Smooth muscle cell (in vitro differentiated cells): ENCODE measurements at regions not wholly inside any gene's neighbourhood (a gene's known extent, or its start where the extent isn't known, plus 50 kb on each side); places are given as distances from the start of the nearest gene placed in this dataset.

ENCODE experiments used
- DNase-seq: peaks from one replicate; lab custom pipeline; 2025; ENCODE audit not compliant: unreplicated experiment; lab: John Stamatoyannopoulos, UW
- H2AFZ ChIP-seq: fragments of 200-600 bp; sonication (generic); 2 replicates; pipeline ENCODE4 v1.6.0; 2016; ENCODE audit warnings: antibody characterized with exemption, low read depth, mild to moderate bottlenecking
- H3F3A ChIP-seq: fragments of 200-600 bp; sonication (generic); 2 replicates; pipeline ENCODE4 v1.6.0; 2017; ENCODE audit warnings: antibody characterized with exemption, low read depth
- H3K27ac ChIP-seq: fragments of 200-600 bp; sonication (generic); 2 replicates; pipeline ENCODE4 v1.5.1; 2016; ENCODE audit warnings: low read depth, mild to moderate bottlenecking
- H3K27me3 ChIP-seq: fragments of 200-600 bp; sonication (generic); 2 replicates; pipeline ENCODE4 v1.6.1; 2016; ENCODE audit warnings: low read depth, mild to moderate bottlenecking
- H3K36me3 ChIP-seq: fragments of 200-600 bp; sonication (generic); 2 replicates; pipeline ENCODE4 v1.5.1; 2016; ENCODE audit warnings: low read depth
- H3K4me1 ChIP-seq: fragments of 200-600 bp; sonication (generic); 2 replicates; pipeline ENCODE4 v1.5.1; 2016; ENCODE audit warnings: low read depth
- H3K4me2 ChIP-seq: fragments of 200-600 bp; sonication (generic); 2 replicates; pipeline ENCODE4 v1.6.0; 2016; ENCODE audit warnings: mild to moderate bottlenecking
- H3K4me3 ChIP-seq: fragments of 200-600 bp; sonication (generic); 2 replicates; pipeline ENCODE4 v1.5.1; 2016; ENCODE audit warnings: mild to moderate bottlenecking
- H3K79me2 ChIP-seq: fragments of 200-600 bp; sonication (generic); 2 replicates; pipeline ENCODE4 v1.6.0; 2016; ENCODE audit warnings: low read depth, mild to moderate bottlenecking
- H3K9ac ChIP-seq: fragments of 200-600 bp; sonication (generic); 2 replicates; pipeline ENCODE4 v1.6.0; 2016; ENCODE audit warnings: low read depth
- H3K9me3 ChIP-seq: fragments of 200-600 bp; sonication (generic); replicated peaks from 2 replicates; pipeline ENCODE4 v1.5.1; 2016; ENCODE audit warnings: low read depth
- H4K20me1 ChIP-seq: fragments of 200-600 bp; sonication (generic); 2 replicates; pipeline ENCODE4 v1.6.0; 2016; ENCODE audit warnings: low read depth
- CTCF ChIP-seq: fragments of 200-600 bp; sonication (generic); IDR thresholded peaks from 2 replicates; pipeline ENCODE4 v1.5.1; 2017; ENCODE audit warnings: borderline replicate concordance, mild to moderate bottlenecking, antibody characterized with exemption; ENCODE audit not compliant: insufficient read depth, poor library complexity, severe bottlenecking
- WGBS: methylation state at CpG from one replicate; pipeline ENCODE4 v1.1.7; 2016; ENCODE audit warnings: low lambda C conversion rate; 5-methylcytosine and 5-hydroxymethylcytosine counted together

DNA sequence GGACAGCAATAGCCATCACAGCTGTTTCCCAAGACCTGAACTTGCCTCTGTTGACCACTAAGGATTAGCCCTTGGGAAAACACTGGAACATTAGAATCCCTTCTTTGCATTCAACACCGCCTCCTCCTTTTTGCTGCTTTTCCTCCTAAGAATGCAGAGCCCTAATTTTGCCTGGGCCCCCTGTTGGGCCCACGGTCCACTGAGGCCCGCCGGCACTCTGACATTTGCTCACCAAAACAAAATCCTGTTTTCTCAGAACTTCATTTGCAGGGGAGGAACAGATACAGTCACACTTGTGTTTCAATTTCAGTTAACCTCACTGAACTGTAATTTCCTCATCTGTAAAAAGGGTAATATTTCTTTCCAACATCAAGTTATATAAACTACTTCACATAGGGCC, 116.0 kb upstream of the JARID2 start:
- no peaks in the 10 kb centered on the region for H3K27me3 ChIP-seq
- H3K36me3 ChIP-seq: no peaks in the 10 kb centered on the region
- no peaks in the 10 kb centered on the region for H3K9me3 ChIP-seq
- DNase-seq: no peak
- peaks cover 9% of the 10 kb centered on the region for H3F3A ChIP-seq
- no peak overlapping the region for H3K4me2 ChIP-seq
- H4K20me1 ChIP-seq: no peaks in the 10 kb centered on the region
- no peaks in the 10 kb centered on the region for H3K79me2 ChIP-seq
- no peak for TF ChIP-seq CTCF
- H3K4me1 ChIP-seq: peaks cover 4% of the 10 kb centered on the region
- no peak overlapping the region for H2AFZ ChIP-seq
- 61% methylated on average over 4 of the region's 4 CpGs for WGBS
- H3K27ac ChIP-seq: no peak overlapping the region
- H3K9ac ChIP-seq: no peak overlapping the region
- H3K4me3 ChIP-seq: no peak overlapping the region

DNA sequence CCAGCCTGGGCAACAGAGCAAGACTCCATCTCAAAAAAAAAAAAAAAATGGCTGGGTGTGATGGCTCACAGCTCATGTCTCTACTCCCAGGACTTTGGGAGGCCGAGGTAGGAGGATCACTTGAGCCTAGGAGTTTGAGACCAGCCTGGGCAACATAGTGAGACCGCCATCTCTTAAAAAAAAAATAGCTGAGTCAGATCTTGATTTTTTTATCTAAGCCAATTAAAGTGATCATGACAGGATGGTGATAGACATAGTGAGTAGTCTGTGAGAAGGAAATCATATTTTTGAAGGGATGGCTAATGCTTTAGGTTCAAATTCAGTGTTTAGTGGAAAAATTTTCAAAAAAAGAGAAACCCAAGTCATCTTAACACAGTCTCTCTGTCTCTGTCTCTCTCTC, 114.6 kb upstream of the JARID2 start:
- Histone ChIP-seq H3K36me3 (no peaks in the 10 kb centered on the region), H3K27ac (no peak overlapping the region), H3F3A (peaks cover 9% of the 10 kb centered on the region), H4K20me1 (no peaks in the 10 kb centered on the region), H3K27me3 (no peaks in the 10 kb centered on the region), H3K4me3 (no peak overlapping the region), H3K9ac (no peak overlapping the region), H3K4me1 (peaks cover 4% of the 10 kb centered on the region), H3K79me2 (no peaks in the 10 kb centered on the region), H3K9me3 (no peaks in the 10 kb centered on the region), H2AFZ (no peak overlapping the region), H3K4me2 (no peak overlapping the region)
- DNase-seq: no peak
- no peak for TF ChIP-seq CTCF
- WGBS: 98% methylated on average over 2 of the region's 2 CpGs

- Histone ChIP-seq H2AFZ (no peak overlapping the region), H3K79me2 (no peaks in the 10 kb centered on the region), H3K4me3 (no peak overlapping the region), H4K20me1 (no peaks in the 10 kb centered on the region), H3K27me3 (no peaks in the 10 kb centered on the region), H3K36me3 (no peaks in the 10 kb centered on the region), H3K4me2 (no peak overlapping the region), H3K4me1 (peaks cover 4% of the 10 kb centered on the region), H3K9me3 (no peaks in the 10 kb centered on the region), H3K9ac (no peak overlapping the region), H3F3A (peaks cover 9% of the 10 kb centered on the region), H3K27ac (no peak overlapping the region)
- WGBS: 77% methylated on average over 7 of the region's 7 CpGs
- DNase-seq: no peak
- TF ChIP-seq CTCF: no peak
Measured at GRCh38 chr6:15131651-15132061, 114.2 kb upstream of the JARID2 start.

GRCh38 chr6:15132167-15132566, 113.7 kb upstream of the JARID2 start:
- Histone ChIP-seq H3K36me3 (no peaks in the 10 kb centered on the region), H3F3A (peaks cover 9% of the 10 kb centered on the region), H3K4me1 (peaks cover 4% of the 10 kb centered on the region), H2AFZ (no peak overlapping the region), H3K9ac (no peak overlapping the region), H3K4me2 (peak overlapping the region; percentile 37), H3K27me3 (no peaks in the 10 kb centered on the region), H4K20me1 (no peaks in the 10 kb centered on the region), H3K27ac (peak overlapping the region; percentile 77), H3K79me2 (no peaks in the 10 kb centered on the region), H3K9me3 (no peaks in the 10 kb centered on the region), H3K4me3 (no peak overlapping the region)
- no peak for DNase-seq
- no peak for TF ChIP-seq CTCF
- 96% methylated on average over 4 of the region's 4 CpGs for WGBS
